Neural cell (in vitro differentiated cells): ENCODE measurements at regions not wholly inside any gene's neighbourhood (a gene's known extent, or its start where the extent isn't known, plus 50 kb on each side); places are given as distances from the start of the nearest gene placed in this dataset.

Source experiments
- CTCF ChIP-seq: fragments of 450-650 bp; IDR thresholded peaks from 2 replicates; pipeline ENCODE4 v1.5.1; 2014; ENCODE audit warnings: antibody characterized with exemption, mild to moderate bottlenecking, moderate library complexity; ENCODE audit not compliant: poor library complexity, severe bottlenecking
- RAD21 ChIP-seq: fragments of 450-650 bp; conservative IDR thresholded peaks from 2 replicates; pipeline ENCODE4 v1.6.1; 2014; ENCODE audit warnings: antibody characterized with exemption, mild to moderate bottlenecking, moderate library complexity
- REST ChIP-seq: IDR thresholded peaks from 2 replicates; pipeline ENCODE4 v1.6.1; 2012; ENCODE audit warnings: borderline replicate concordance

- peak; percentile 19 for TF ChIP-seq RAD21
- no peak for TF ChIP-seq CTCF
- peak; percentile 97 for TF ChIP-seq REST
Observed at GRCh38 chr13:53340505-53341143, 312.0 kb downstream of the OLFM4 start.
